Putamen (tissue), 1 donor: ENCODE measurements at regions not wholly inside any gene's neighbourhood (a gene's known extent, or its start where the extent isn't known, plus 50 kb on each side); places are given as distances from the start of the nearest gene placed in this dataset.
"Not testable (repeated sequence)": the region's sequence is repeated elsewhere in the genome, so short reads cannot be mapped to it uniquely, and the experiment has no call there.

Source experiments
- DNase-seq: peaks from one replicate; pipeline ENCODE4 v3.0.0-alpha.2; 2016; ENCODE audit warnings: low spot score

DNA sequence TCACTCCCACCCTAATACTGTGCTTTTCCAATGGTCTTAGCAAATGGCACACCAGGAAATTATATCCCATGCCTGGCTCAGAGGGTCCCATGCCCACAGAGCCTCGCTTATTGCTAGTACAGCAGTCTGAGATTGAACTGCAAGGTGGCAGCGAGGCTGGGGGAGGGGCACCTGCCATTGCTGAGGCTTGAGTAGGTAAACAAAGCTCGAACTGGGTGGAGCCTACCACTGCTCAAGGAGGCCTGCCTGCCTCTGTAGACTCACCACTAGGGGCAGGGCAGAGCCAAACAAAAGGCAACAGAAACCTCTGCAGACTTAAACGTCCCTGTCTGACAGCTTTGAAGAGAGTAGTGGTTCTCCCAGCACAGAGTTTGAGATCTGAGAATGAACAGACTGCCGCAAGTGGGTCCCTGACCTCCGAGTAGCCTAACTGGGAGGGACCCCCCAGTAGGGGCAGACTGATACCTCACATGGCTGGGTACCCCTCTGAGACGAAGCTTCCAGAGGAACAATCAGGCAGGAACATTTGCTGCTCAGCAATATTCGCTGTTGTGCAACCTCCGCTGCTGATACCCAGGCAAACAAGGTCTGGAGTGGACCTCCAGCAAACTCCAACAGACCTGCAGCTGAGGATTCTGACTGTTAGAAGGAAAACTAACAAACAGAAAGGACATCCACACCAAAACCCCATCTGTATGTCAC is 150.7 kb upstream of the FOXA2 start:
- not testable (repeated sequence) for DNase-seq

DNA sequence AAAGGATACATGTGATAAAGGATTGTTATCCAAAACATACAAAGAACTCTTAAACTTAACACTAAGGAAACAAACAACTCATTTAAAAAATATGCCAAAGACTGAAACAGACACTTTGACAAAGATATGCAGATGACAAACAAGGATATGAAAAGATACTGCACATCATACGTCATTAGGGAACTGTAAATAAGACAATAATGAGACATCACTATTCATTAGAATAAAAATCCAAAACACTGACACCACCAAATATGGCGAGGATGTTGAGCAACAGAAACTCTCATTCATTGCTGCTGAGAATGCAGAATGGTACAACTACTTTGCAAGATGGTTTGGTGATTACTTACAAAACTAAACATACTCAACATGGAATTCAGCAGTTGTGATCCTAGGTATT is 156.5 kb upstream of the FOXA2 start:
- DNase-seq, result no peak

DNA sequence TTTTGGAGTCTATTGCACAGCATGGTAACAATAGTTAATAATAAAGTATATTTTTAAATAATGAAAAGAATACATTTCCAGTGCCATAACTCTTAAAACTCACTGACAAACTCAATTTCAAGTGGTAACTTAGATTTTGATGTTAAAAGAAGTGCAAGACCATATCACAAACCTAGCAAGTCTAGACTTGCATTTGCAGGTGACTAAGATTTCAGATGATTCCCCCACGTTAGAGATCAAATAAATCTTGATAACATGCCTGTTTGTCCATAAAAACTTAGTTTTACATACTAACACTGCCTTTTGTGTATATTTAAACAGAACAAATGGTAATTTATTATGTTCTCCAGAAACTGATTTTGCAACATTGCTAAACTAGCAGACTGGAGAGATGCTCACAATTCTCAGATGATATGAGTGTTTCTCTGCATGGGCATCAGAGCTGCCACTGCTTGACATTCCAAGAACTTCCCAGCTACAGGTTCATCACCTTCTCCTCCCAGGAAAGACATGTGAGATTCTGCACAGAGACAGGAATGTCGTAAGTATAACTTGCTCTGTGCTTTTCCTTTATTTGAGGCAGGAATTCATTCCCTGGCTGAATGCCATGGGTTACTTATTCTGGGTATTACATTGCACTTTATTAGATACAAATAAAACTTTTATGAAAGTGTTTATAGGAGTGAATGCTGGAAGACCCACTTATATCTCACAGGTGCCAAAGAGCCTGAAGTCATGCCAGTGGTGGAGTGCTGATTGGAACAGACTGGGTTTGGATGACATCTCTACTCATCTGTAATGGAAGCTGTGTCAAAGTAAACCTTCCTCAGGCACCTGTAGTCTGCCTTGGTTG is 160.2 kb upstream of the FOXA2 start:
- DNase-seq, result no peak

DNA sequence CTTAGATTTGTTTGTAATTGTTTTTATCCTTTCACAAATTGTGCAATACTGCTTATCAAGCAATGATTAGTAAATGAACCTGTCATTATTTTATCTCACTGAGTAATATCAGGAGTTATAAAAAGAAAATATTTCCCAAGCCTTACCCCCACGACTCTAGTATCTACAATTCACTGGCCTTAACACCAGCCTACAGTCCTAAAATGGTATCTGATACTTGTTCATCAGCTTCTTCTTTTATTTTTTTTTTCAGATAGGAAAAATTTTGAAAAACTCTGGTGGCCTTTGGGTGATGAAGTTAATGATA is 160.8 kb upstream of the FOXA2 start:
- DNase-seq, result no peak

DNA sequence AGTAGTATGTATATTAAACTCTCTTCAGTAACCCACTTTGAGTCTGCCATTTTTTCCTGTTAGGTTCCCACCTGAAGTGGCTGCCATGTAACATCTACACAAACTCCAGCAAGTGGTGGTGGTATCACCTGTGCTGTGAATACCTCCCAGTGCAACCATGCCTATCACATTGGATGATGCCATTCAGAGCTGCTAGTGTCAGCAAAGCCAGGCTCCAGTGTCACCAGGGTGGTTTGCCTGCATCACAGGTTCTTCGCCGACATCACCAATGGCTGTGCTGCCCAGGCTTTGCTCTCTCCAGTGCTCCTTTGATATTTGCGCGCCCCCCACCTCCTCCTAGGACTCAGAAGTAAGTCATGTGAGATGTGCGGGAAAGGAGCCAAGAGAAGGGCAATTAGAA is 162.6 kb upstream of the FOXA2 start:
- DNase-seq, result no peak

DNA sequence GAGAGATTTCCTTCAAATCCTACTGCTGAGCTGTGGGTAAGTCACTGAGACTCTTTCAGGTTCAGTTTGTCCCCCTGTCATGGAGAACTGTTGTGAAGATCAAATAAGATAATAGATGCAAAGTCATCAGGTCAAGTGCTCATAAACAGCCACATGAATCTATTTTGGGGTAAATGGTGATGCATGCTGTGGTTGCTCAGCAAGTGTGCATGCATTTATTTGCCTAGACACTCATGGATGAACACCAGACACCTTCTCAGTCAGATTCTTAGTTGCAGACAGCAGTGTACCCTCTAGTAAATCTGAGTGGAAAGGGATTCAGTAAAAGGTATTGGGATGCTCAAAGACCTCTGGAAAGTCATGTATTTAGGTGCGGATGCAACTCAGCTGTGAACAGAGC is 168.0 kb upstream of the FOXA2 start:
- no peak for DNase-seq

DNA sequence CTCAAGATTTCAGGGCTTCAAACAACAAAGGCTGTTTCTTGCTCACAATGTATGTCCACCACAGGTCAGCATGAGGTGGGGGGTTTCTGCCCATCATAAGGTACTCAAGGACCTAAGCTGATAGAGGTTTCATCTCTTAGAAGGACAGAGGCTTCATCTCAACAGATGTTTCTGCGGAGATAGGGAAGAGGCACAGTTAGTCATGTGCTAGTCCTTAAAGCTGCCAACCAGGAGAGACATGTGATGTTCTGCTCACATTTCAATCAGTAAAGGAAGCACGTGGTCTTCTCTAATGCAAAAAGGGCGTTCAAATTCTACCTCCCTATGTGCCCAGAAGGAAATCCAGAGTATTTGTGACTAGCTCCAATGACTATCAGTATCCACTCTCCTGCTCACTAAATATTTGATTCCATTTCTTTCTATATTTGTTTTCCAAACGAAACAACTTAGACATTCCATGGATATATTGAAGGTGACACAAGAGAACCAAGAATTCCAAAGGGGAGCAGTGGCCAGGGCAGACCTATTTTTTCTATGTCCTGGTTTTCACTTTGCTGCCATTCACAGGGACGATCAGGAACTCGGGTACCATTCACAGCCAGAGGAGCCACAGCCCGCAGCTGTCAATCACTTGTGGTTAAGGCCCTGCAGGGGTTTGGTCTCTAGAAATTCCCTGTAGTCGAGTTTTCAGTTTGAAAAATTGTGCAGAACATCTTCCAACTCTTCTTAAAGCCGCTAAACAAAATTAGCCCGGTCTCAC is 173.2 kb upstream of the FOXA2 start:
- no peak for DNase-seq

DNA sequence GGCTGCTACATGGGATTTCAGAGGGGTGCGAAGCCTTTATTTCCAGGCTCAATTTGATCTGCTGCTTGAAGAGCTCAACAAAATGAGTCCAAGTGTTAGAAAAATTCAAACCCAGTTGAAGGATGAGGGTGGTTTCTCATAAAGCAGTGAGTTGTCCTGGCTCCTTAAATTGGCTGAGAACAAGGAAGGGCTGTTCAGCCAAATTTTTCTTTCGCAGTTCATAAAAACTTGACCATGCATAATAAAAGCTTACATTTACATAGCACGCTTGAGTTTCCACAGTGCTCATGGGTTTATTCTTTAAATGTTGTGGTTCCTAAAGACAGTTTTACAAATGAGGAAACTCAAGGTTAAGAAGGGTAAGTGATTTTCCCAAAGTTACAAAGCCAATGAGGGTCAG is 174.4 kb upstream of the FOXA2 start:
- no peak for DNase-seq

DNA sequence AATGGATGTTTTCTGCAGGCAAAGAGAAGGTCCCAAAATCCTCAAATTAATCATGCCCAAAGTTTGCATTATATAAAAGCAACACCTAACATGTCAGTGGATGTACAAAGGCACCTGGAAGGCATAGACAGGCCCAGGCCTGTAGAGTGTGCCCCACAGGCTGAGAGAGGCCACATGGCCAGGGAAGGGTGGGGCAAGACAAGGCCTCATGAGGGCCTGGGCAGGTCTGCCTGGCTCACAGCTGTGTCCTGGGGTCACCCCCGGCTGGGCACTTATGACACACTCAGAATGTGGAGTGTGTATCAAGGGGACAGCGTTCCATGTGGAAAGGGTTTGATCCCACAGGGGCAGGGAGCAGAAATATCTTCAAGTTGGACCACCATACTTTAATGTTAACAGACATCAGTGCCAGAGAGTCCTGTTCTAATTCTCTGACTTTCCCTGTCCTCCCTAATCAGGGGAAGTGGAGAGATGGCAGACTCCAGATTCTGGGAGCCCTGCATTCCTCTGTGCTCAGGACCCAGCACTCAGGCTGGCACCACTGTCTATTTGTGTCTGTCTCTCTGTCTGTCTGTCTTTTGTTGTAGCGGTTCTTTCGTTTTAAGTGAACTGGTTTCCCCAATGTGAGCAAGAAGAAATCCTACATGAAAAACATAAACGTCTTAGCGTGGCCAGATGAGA is 178.3 kb upstream of the FOXA2 start:
- no peak for DNase-seq

DNA sequence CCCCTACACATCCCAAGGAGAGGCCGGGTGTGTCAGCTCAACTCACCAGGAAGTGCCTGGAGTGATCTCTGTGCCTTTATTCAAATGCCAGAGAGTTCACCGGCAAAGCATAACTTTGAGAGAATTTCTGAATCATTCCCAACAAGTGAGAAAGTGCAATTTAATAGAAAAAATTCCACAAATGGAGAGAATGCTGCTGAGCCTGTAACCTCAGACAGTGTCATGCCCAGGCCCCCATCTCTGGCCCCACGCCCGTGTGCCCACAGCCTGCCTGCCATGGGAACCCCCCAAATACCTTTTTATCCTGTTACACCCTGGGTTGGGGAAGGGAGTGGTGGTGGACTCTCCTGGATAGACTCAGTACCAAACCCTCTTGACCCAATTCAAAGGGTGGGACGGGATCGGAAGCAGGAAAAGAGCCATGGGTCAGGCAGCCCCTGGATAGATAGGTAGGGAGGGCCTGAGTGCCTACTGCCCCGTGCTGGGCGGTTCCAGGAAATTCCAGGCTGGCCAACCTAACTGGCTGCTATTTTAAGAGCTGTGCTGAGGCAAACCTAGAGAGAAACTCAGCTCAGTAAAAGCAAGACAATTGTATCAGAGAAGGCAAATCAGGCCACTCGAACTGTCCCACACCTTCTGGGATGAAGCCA is 179.0 kb upstream of the FOXA2 start:
- no peak for DNase-seq

DNA sequence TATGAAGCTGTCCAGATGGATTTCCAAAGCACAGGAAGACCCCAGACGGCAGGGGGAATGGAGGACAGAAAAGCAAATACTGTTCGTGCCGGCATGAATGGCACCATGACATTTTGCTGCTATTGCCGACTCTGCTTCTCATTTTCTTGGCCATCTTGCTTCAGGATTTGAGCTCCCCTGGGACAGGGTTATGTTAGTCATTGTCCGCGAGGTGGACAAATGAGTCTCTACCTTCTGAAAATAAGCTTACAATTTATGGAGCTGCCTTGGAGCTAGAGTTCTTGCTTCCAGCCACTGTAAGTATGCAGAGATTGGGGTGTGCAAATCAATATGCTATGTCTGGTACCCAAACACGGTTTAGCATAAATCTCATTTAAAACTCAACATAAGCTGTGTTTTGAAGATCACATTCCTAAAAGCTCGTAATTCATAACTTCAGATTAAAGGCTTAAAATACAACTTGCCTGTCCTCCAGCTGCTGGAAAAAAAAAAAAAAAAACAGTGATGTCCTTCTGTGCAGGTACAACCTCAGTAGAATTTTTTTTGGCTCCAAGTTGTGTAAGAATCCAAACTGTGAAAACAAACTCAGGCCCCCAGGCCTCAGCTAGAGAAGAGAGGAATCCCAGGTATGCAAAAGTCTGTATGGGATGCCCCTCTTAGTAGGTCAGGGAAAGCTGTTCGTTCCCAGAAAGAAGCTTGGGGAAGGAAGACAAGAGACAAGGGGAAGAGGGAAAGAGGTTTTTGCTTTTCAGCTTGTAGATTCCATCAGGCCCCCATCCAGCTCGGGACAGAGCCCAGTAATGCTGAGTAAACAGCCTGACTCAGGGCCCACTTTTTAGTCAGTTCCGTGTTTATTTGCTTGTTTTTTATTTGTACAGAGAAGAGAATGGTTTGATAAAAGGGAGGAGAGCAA is 184.2 kb upstream of the FOXA2 start:
- no peak for DNase-seq

DNA sequence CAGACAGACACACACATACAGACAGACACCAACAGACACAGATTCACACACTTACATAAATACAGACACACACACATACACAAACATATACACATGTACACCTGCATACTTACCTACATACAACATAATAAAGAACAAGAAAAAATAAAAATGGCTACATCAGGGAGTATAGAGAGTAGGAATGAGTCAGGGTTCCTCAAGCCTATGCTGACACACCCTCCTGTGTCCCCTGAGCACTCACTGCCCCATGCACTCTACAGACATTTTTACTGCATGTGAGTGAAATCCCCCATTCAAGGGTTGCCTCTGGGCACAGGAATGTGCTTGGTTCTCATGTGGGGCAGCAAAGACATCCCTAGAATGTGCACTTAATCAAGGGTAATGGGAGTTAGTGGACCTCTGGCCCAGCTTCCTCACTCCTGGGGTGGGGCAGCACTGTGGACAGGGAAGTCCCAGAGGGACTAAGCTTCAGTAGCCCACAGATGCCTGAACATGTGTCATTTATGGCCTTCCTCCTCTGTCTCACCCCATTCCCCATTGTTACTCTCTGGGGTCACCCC is 185.9 kb upstream of the FOXA2 start:
- DNase-seq, result no peak

DNA sequence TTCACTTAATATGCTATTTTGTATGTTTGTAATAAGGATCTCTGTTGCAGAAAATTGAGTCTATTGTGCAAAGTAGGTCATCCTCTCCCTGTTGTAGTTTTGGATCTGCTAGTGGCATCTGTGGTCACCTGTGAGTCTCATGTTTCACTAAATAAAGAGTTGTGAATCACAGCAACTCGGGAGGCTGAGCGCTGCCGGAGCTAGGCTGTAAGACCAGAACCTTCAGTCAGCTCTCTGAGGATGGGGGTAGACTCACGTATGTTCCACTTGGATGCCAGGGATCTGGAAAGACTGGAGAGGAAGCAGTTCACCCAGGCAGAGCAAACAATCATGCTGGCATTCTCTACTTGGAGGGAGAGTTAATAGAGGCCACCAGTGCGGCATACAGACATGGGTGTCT is 187.3 kb upstream of the FOXA2 start:
- DNase-seq, result no peak

DNA sequence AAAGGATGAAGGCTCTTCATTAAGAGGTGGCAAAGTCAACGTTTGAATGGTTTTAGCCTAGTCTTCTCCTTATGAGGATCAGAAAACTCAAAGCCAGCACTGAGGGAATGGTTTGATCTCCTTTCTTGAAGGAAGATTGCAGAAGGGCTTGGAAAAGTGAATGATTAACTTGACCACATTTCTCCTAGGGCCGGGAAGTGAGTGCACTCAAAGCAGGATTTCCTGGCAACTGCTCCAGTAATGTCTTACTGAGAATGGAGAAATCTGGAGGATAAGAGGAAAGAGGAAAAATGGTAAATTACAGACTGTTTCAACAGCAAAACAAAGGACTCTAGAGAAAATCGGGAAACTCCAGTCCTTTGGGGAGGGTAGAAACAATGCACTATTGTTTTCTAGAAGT is 189.0 kb upstream of the FOXA2 start:
- DNase-seq, result no peak

DNA sequence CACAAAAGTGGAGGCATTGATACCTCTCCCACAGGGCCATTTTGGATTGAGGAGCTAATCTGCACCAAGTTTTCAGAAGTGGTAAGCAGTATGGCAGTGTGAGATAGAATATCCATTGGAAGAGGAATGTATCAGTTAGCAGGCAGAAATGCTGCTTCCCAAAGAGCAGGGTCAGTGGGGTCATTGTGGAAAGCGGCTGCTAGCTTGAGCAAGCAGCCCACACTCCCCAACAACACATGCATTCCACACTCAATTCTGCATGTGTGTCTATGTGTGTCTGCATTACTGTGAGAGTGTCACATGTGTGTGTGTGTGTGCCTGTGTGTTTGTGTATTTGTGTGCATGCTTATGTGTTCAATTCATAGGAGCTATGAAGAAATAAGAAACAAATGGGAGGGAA is 190.9 kb upstream of the FOXA2 start:
- DNase-seq, result no peak

DNA sequence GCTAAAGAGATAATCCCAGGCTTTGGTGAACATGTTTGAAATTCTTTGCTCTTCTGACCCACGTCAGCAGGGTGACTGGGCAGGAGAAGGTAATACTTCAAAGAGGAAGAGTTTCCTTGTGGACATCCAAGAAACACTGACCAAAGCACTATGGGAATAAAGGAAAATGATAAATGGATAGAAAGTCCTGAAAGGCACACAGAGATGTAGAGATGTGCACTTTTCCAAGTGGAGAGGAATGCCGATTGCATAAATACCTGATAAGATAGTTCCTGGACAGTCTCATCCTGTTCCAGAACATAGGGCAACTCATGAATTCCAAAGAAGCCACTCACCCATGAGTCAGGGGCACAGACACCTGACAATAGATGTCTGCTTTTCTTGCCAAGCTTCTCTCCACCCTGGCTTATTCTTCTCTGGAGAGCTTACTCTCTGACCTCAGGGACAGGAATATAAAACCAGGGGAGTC is 191.3 kb upstream of the FOXA2 start:
- DNase-seq, result no peak

DNA sequence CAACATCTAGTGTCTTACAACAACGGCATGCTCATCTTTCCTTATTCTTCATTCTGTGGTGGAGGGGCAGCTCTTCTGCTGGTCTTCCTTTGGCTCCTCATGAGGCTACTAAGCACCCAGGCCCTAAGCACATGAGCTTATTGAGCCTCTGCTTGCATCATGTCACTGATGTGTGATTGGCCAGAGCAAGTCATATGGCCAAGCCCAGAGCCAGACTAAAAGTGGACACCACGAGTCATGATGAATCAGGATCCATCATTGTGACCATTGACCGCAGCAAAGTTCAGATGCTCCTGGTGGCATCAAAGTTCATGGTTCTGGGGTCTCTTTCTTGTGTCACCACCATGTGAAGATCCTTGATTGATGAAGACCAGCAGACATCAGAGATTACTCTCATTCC is 192.0 kb upstream of the FOXA2 start:
- DNase-seq, result no peak

DNA sequence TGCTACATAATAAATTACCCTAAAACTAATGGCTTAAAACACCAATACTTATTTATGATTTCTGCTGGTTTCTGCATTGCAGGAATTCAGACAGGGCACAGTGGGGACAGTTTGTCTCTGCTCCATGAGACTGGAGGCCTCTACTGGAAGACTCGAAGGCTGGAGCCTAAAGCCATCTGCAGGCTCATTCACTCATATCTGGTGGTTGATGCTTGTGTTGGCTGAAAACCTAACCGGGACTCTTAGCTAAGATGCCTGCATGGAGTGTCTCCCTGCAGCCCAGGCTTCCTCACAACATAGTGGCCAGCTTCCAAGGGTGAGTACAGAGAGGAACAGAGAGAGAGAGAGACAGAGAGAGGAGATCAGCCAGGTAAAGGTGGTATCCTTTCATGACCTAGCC is 195.5 kb upstream of the FOXA2 start:
- DNase-seq, result no peak

DNA sequence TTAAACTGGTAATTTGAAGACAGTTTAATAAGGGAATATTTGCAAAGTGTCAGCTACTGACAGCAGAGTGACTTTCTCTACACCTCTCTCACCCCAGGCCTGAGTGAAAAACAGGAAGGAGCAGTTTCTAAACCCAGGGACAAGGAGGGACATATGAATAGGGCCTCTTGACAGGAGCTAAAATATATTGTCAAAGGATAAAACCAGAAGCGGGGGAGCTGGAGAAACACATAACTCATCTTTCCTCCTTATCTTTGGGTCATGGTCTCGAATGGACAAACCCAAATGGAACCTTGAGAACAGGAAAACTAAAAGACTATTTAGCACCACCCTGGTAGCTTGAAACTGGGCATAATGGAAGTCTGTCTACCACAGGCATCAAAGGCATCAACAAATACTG is 197.5 kb upstream of the FOXA2 start:
- DNase-seq, result no peak

DNA sequence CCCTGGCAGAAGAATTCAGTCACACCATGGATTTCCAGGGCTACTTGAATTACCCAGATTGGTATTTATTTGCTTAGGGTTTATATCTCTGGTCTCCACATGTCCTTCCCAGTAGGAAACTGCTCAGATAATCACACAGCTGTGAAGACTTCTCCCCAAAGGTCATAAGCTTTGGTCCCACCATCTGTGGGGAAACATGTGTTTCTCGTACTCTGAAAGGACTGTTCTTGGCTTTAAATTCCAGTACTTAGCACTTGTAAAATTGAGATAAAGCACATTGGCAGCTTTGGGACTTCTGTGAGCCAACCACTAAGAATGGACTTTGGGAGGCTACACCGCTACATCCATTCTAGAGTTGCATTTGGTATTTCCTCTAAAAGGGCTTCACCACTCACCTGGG is 205.3 kb upstream of the FOXA2 start:
- no peak for DNase-seq

DNA sequence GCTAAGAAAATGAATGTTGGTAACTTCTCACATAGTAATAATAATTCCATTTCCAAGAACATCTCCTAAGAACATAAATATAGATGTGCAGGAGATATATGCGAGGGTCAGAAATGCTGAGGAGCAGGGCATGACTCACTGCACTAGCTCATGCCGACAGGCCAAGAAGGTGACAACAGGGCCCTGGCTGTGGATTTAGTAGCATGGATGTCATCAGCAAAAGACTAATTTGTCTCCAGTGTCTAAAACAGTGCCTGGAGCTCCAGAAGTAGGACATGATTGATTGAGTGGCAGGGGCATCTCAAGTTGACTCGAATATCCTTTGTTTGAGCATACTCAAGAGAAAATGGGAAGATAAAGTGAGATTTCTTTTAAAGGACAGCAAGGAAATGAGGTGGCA is 207.0 kb upstream of the FOXA2 start:
- no peak for DNase-seq
